GM19455 (cell line): ENCODE measurements at regions not wholly inside any gene's neighbourhood (a gene's known extent, or its start where the extent isn't known, plus 50 kb on each side); places are given as distances from the start of the nearest gene placed in this dataset.
"Not testable (repeated sequence)": the region's sequence is repeated elsewhere in the genome, so short reads cannot be mapped to it uniquely, and the experiment has no call there.

ENCODE experiments used
- ATAC-seq: cut with Tn5 transposase; IDR thresholded peaks from one replicate; pipeline ENCODE4 v1.9.1; 2021; ENCODE audit not compliant: unreplicated experiment

- ATAC-seq: peak; percentile 40
Observed at GRCh38 chr14:105581551-105582341, 55.4 kb downstream of the TMEM121 start.

- no peak for ATAC-seq
Observed at GRCh38 chr14:105582639-105583038, 56.3 kb downstream of the TMEM121 start.

- ATAC-seq: not testable (repeated sequence)
Observed at GRCh38 chr14:105583914-105584313, 57.5 kb downstream of the TMEM121 start.

DNA sequence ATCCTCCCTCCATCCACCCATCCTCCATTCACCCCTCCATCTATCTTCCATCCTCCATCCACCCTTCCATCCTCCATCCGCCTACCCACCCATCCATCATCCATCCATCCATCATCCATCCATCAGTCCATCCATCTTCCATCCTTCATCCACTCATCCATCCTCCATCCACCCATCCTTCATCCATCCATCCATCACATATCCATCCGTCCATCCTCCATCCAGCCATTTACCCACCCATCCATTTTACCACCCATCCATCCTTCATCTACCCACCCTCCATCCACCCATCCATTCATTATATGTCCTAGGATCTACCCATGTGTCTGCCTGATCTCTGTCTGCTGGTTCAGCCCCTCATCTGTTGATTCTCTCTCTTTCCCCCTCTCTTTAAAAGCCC lies 58.9 kb downstream of the TMEM121 start:
- ATAC-seq: not testable (repeated sequence)

- not testable (repeated sequence) for ATAC-seq
Observed at GRCh38 chr14:105585722-105586121, 59.3 kb downstream of the TMEM121 start.

- ATAC-seq: not testable (repeated sequence)
Observed at GRCh38 chr14:105586144-105586872, 59.9 kb downstream of the TMEM121 start.

DNA sequence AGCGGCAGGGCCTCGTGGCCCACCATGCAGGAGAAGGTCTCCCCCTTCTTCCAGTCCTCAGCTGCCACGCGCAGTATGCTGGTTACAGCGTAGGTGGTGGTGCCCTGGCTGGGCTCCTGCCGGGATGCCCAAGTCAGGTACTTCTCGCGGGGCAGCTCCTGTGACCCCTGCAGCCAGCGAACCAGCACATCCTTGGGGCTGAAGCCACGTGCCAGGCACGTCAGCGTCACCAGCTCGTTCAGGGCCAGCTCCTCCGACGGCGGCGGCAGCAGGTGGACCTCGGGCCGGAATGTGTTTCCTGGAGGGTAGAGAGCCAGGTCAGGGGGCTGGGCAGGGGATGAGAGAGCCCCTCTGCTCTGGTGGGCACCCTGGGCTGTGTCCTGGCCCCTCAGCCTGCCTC lies 60.7 kb downstream of the TMEM121 start:
- ATAC-seq: not testable (repeated sequence)

GRCh38 chr14:105587482-105588235 lies 61.3 kb downstream of the TMEM121 start:
- not testable (repeated sequence) for ATAC-seq

- no peak for ATAC-seq
Observed at GRCh38 chr14:105588236-105588860, 62.0 kb downstream of the TMEM121 start.

- ATAC-seq: no peak
Observed at GRCh38 chr14:105589161-105589925, 63.0 kb downstream of the TMEM121 start.

GRCh38 chr14:105589926-105590185 lies 63.5 kb downstream of the TMEM121 start:
- not testable (repeated sequence) for ATAC-seq

- ATAC-seq: no peak
Observed at GRCh38 chr14:105591052-105591451, 64.7 kb downstream of the TMEM121 start.

DNA sequence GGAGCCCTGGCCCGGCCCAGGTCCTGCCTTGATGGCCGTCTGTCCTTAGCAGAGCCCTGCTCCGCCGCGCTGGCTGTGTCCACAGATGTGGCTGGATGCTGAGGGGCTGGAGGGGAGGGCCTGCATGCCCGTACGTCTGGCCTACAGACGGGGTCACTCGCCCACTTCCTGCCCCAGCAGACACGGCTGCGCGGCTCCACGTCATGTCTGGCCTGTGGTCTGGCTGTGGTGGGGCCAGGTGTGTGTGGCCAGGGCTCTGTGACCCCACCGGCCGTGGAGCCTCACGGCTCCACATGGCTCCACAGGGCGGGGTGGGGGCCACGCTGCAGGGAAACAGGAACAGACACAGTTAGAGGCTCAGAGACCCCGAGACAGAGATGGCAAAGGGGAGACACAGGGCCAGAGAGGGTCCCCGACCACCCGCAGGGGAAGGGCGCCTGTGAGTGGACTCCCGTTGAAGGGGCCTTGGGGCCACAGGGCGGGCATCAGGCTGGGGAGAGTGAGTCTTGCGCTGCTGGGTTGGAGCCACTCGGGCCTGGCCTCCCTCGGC lies 65.5 kb downstream of the TMEM121 start:
- ATAC-seq: not testable (repeated sequence)

- ATAC-seq: not testable (repeated sequence)
Observed at GRCh38 chr14:105592646-105593045, 66.3 kb downstream of the TMEM121 start.

- ATAC-seq: not testable (repeated sequence)
Observed at GRCh38 chr14:105595346-105595745, 69.0 kb downstream of the TMEM121 start.

DNA sequence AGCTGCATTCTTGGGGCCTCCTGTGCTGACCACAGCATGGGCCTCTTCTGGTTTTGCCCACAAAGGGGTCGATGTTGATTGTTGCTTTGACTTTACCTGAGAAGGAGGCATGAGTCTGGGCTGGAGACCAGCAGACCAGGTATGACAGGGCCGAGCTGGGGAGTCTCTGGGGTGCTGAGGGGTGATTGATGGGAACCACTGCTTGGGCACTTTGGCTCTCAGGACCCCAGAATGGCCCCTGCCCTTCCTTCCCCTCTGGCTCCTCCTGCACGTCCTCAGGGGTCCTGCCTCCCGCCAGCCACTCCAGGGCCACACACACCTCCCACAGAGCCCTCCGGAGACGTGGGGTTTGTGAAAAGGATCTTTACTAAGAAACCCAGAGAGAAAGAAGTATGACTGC lies 70.0 kb downstream of the TMEM121 start:
- ATAC-seq: not testable (repeated sequence)

GRCh38 chr14:105598040-105598763 lies 71.8 kb downstream of the TMEM121 start:
- not testable (repeated sequence) for ATAC-seq

DNA sequence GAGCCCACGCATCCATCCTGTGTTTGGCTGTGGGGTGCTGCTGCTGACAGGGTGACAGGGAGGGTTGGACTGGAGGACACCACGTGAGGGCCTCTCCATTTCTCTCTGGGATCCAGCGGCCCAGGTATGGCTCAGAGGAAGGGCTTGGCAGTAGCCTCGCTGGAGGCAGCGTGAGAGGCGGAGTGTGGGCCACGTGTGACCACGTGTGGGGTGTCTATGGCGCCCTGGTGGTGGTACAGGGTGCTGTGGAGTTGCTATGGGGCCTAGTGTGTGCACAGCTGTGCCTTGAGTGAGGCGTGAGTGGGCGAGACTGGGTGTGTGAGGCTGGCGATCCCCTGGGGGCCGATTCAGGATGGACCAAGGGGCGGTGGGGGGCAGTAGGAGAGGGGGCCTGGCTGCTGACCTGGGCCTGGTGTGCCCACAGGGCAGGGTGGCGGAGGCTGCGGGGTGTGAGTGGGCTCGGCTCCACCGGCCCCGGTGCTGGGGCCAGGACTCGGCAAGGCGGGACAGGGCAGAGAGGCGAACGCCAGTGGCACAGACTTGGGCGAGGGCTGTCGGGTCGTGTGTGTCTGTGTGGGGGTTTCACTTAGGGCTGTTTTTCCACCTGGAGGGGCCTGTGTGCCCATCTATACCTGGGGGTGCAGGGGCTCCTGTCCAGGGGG lies 72.7 kb downstream of the TMEM121 start:
- ATAC-seq: not testable (repeated sequence)
